ENCODE measurements at regions not wholly inside any gene's neighbourhood (a gene's known extent, or its start where the extent isn't known, plus 50 kb on each side); places are given as distances from the start of the nearest gene placed in this dataset.

DNA sequence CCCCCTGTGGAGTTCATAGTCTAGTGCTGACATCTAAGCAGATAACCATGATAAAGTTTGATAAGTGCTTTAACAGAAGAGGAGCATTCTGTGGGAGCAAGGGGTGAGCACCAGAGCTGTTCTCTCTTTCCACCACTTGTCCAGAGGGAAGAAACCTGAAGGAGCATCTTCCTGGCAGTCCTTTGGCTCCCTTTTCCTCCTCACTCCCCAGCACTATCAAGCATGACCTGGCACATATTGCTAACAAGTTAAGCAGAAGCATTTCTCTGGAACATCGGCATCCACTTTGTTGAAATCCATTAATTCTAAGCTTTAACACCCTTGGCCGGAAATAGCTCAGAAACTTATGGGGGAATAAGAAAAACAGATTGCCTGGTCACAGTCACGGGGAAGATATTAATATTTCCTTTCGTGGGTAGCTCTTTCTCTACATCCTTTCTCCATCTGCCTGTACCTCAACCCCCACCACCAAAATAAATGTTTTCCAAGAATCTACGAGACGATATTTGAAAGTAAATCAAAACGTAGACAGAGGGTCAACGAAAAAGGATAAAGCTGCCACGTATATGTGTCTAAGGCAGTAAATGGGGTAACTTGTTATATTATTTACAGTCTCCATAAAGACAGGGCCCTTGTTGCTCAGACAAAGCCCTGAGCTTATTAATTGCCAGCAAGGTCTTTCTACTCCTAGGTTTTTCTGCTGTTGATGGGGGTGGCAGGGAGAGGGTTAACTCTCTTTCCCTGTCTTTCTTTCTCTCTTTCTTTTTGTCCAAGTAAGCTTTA, 351.4 kb downstream of the NUF2 start:
- no peaks in the 10 kb centered on the region for H3K36me3 ChIP-seq (ENCODE audit: insufficient read depth, low read length)
- TF ChIP-seq, protein P1, sequence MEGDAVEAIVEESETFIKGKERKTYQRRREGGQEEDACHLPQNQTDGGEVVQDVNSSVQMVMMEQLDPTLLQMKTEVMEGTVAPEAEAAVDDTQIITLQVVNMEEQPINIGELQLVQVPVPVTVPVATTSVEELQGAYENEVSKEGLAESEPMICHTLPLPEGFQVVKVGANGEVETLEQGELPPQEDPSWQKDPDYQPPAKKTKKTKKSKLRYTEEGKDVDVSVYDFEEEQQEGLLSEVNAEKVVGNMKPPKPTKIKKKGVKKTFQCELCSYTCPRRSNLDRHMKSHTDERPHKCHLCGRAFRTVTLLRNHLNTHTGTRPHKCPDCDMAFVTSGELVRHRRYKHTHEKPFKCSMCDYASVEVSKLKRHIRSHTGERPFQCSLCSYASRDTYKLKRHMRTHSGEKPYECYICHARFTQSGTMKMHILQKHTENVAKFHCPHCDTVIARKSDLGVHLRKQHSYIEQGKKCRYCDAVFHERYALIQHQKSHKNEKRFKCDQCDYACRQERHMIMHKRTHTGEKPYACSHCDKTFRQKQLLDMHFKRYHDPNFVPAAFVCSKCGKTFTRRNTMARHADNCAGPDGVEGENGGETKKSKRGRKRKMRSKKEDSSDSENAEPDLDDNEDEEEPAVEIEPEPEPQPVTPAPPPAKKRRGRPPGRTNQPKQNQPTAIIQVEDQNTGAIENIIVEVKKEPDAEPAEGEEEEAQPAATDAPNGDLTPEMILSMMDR (IDR thresholded peaks at IDR 0.05; ENCODE audit: insufficient read depth, low read depth, low read length), result no peak
- TF ChIP-seq EZH2 (IDR thresholded peaks at IDR 0.05; ENCODE audit: insufficient read depth, low read length), result no peak
- no peaks in the 10 kb centered on the region for H3K36me3 Mint-ChIP-seq (ENCODE audit: low read depth, unreplicated experiment)
- H3K4me2 ChIP-seq (ENCODE audit: low read length), result no peak overlapping the region
- H2AFZ ChIP-seq (ENCODE audit: low read depth, low read length), result no peak overlapping the region
- no peak overlapping the region for H3K4me3 ChIP-seq (ENCODE audit: insufficient read depth, low read depth, low read length)
- peaks cover 3% of the 10 kb centered on the region for H3K27me3 Mint-ChIP-seq (ENCODE audit: low read depth, unreplicated experiment)
- H3K27ac Mint-ChIP-seq (ENCODE audit: unreplicated experiment), result no peak overlapping the region
- H3K9ac ChIP-seq (ENCODE audit: low read length), result no peak overlapping the region
- H3K4me1 ChIP-seq (ENCODE audit: insufficient read depth, low read length), result peaks cover 5% of the 10 kb centered on the region
- H3K79me2 ChIP-seq (ENCODE audit: insufficient read depth, low read length), result no peaks in the 10 kb centered on the region
- H3K27ac ChIP-seq (ENCODE audit: low read depth, low read length), result no peak overlapping the region
- no peaks in the 10 kb centered on the region for H4K20me1 ChIP-seq (ENCODE audit: insufficient read depth, low read length)
- no peaks in the 10 kb centered on the region for H3K4me1 Mint-ChIP-seq (ENCODE audit: low read depth, unreplicated experiment)
- no peaks in the 10 kb centered on the region for H3K9me3 ChIP-seq (ENCODE audit: insufficient read depth, low read depth, low read length)
- no peak overlapping the region for H3K4me3 Mint-ChIP-seq (ENCODE audit: unreplicated experiment)
- H3K27me3 ChIP-seq (ENCODE audit: insufficient read depth, low read length), result no peaks in the 10 kb centered on the region
- H3K9me3 Mint-ChIP-seq (ENCODE audit: unreplicated experiment), result no peaks in the 10 kb centered on the region
- DNase-seq (ENCODE audit: low read depth), result no peak
- FAIRE-seq, result no peak

DNA sequence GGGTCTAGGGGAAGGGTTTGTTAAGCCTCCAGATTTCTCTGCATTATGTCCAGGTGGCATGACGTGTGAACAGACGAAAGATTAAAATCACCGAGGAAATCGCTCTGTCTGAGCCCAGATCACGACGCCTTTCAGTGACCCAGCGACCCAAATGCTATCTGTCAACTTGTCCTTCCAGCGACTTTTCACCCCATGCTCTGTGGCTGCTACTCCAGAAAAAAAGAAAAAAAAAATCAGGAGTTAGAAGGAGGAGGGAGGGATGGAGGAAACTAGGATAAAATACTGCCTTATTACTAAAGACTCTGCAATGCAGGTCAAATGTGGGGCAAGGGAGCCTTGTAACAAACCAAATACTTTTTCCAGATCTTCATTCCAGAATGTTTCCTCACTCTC, 352.0 kb downstream of the NUF2 start:
- Histone ChIP-seq H3K4me3 (ENCODE audit: insufficient read depth, low read depth, low read length) (no peak overlapping the region), H3K9ac (ENCODE audit: low read length) (no peak overlapping the region), H3K4me2 (ENCODE audit: low read length) (no peak overlapping the region), H3K36me3 (ENCODE audit: insufficient read depth, low read length) (no peaks in the 10 kb centered on the region), H3K9me3 (ENCODE audit: insufficient read depth, low read depth, low read length) (no peaks in the 10 kb centered on the region), H4K20me1 (ENCODE audit: insufficient read depth, low read length) (no peaks in the 10 kb centered on the region), H3K4me1 (ENCODE audit: insufficient read depth, low read length) (peaks cover 5% of the 10 kb centered on the region), H3K27me3 (ENCODE audit: insufficient read depth, low read length) (no peaks in the 10 kb centered on the region), H2AFZ (ENCODE audit: low read depth, low read length) (no peak overlapping the region), H3K27ac (ENCODE audit: low read depth, low read length) (no peak overlapping the region), H3K79me2 (ENCODE audit: insufficient read depth, low read length) (no peaks in the 10 kb centered on the region)
- TF ChIP-seq EZH2 (IDR thresholded peaks at IDR 0.05; ENCODE audit: insufficient read depth, low read length), result no peak
- TF ChIP-seq, protein P1 (IDR thresholded peaks at IDR 0.05; ENCODE audit: insufficient read depth, low read depth, low read length), result no peak
- FAIRE-seq (no peak), DNase-seq (ENCODE audit: low read depth) (peak; percentile 36)
- Mint-ChIP-seq H3K27me3 (ENCODE audit: low read depth, unreplicated experiment) (peaks cover 3% of the 10 kb centered on the region), H3K36me3 (ENCODE audit: low read depth, unreplicated experiment) (no peaks in the 10 kb centered on the region), H3K4me3 (ENCODE audit: unreplicated experiment) (no peak overlapping the region), H3K27ac (ENCODE audit: unreplicated experiment) (no peak overlapping the region), H3K9me3 (ENCODE audit: unreplicated experiment) (no peaks in the 10 kb centered on the region), H3K4me1 (ENCODE audit: low read depth, unreplicated experiment) (no peaks in the 10 kb centered on the region)

DNA sequence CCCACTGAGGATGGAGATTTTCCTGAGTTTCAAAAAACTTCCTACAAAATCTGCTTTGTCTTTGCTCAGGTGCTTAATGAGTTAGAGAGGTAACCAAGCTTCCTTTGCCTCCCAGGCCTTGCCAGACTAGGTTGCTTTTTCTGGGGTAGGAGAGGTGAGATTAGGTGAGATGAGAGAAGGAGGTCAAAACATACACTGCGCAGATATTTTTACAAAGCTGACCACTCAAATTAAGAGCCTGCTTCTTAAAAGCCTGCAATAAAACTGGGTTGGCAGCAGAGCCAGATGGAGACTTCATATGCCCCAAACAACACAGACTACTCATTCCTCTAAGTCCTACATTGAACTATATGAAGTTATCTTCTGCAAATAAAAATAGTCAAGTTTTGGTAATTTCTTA, 352.5 kb downstream of the NUF2 start:
- DNase-seq (ENCODE audit: low read depth), result no peak
- Histone ChIP-seq H3K9ac (ENCODE audit: low read length) (no peak overlapping the region), H3K4me1 (ENCODE audit: insufficient read depth, low read length) (peaks cover 5% of the 10 kb centered on the region), H3K9me3 (ENCODE audit: insufficient read depth, low read depth, low read length) (no peaks in the 10 kb centered on the region), H3K27ac (ENCODE audit: low read depth, low read length) (no peak overlapping the region), H2AFZ (ENCODE audit: low read depth, low read length) (no peak overlapping the region), H3K4me2 (ENCODE audit: low read length) (no peak overlapping the region), H3K36me3 (ENCODE audit: insufficient read depth, low read length) (no peaks in the 10 kb centered on the region), H3K4me3 (ENCODE audit: insufficient read depth, low read depth, low read length) (no peak overlapping the region), H3K79me2 (ENCODE audit: insufficient read depth, low read length) (no peaks in the 10 kb centered on the region), H4K20me1 (ENCODE audit: insufficient read depth, low read length) (no peaks in the 10 kb centered on the region), H3K27me3 (ENCODE audit: insufficient read depth, low read length) (no peaks in the 10 kb centered on the region)
- no peak for FAIRE-seq
- TF ChIP-seq EZH2 (IDR thresholded peaks at IDR 0.05; ENCODE audit: insufficient read depth, low read length), result no peak
- TF ChIP-seq, protein P1 (IDR thresholded peaks at IDR 0.05; ENCODE audit: insufficient read depth, low read depth, low read length), result no peak
- no peaks in the 10 kb centered on the region for H3K36me3 Mint-ChIP-seq (ENCODE audit: low read depth, unreplicated experiment)
- H3K27ac Mint-ChIP-seq (ENCODE audit: unreplicated experiment), result no peak overlapping the region
- H3K4me1 Mint-ChIP-seq (ENCODE audit: low read depth, unreplicated experiment), result no peaks in the 10 kb centered on the region
- no peaks in the 10 kb centered on the region for H3K9me3 Mint-ChIP-seq (ENCODE audit: unreplicated experiment)
- H3K27me3 Mint-ChIP-seq (ENCODE audit: low read depth, unreplicated experiment), result peaks cover 3% of the 10 kb centered on the region
- no peak overlapping the region for H3K4me3 Mint-ChIP-seq (ENCODE audit: unreplicated experiment)

Measured in astrocyte (in vitro differentiated cells and primary cell).